ENCODE measurements at regions not wholly inside any gene's neighbourhood (a gene's known extent, or its start where the extent isn't known, plus 50 kb on each side); places are given as distances from the start of the nearest gene placed in this dataset.

- Histone ChIP-seq H2AFZ (ENCODE audit: low read depth, low read length) (no peak overlapping the region), H3K27me3 (ENCODE audit: control insufficient read depth in 2 of 2, insufficient read depth in 2 of 2, low read length in 2 of 2) (no peaks in the 10 kb centered on the region), H3K9me1 (ENCODE audit: control insufficient read depth, insufficient read depth, low read length) (no peaks in the 10 kb centered on the region), H3K4me1 (replicated peaks in 1 of 2; ENCODE audit: control insufficient read depth in 2 of 2, insufficient read depth in 2 of 2, low read length in 2 of 2) (no peaks in the 10 kb centered on the region), H3K9ac (ENCODE audit: insufficient read depth in 1 of 2, low read depth in 2 of 2, low read length in 2 of 2) (no peak overlapping the region), H3K79me2 (ENCODE audit: control insufficient read depth, insufficient read depth, low read length) (no peaks in the 10 kb centered on the region), H3K9me3 (replicated peaks; ENCODE audit: control insufficient read depth, insufficient read depth, low read depth, low read length) (no peaks in the 10 kb centered on the region), H3K4me3 (no peak overlapping the region), H3K27ac (ENCODE audit: extremely low read depth, low read depth, low read length) (no peak overlapping the region), H3K4me2 (ENCODE audit: insufficient read depth, low read length) (no peak overlapping the region), H3K36me3 (ENCODE audit: control insufficient read depth, insufficient read depth, low read length) (no peaks in the 10 kb centered on the region), H4K20me1 (replicated peaks; ENCODE audit: control insufficient read depth, insufficient read depth, low read length) (no peaks in the 10 kb centered on the region)
- DNase-seq (ENCODE audit: extremely low read depth in 1 of 4, low spot score in 3 of 4) (no peak), FAIRE-seq (no peak), ATAC-seq (no peak)
- TF ChIP-seq MCM3 (IDR thresholded peaks at IDR 0.05) (no peak), MITF (IDR thresholded peaks at IDR 0.05) (no peak), ASH1L (IDR thresholded peaks at IDR 0.05; ENCODE audit: borderline replicate concordance, low read depth, partially characterized antibody) (no peak), NCOA4 (IDR thresholded peaks at IDR 0.05; ENCODE audit: partially characterized antibody) (no peak), ZNF197 (CRISPR knock-in tag; IDR thresholded peaks at IDR 0.05; ENCODE audit: low read depth) (no peak), NEUROD1 (IDR thresholded peaks at IDR 0.05; ENCODE audit: borderline replicate concordance, low read depth, low read length, partially characterized antibody) (no peak), SUPT5H (IDR thresholded peaks at IDR 0.05) (no peak), HSF4 (CRISPR knock-in tag; IDR thresholded peaks at IDR 0.05; ENCODE audit: borderline replicate concordance) (no peak), ZNF277 (CRISPR knock-in tag; IDR thresholded peaks at IDR 0.05; ENCODE audit: borderline replicate concordance) (no peak), MCM5 (IDR thresholded peaks at IDR 0.05; ENCODE audit: low read depth) (no peak), POLR2AphosphoS2 (IDR thresholded peaks at IDR 0.05; ENCODE audit: low read length) (no peak), RAD21 (CRISPR knock-in tag; conservative IDR thresholded peaks at IDR 0.05 in 1 of 2, IDR thresholded peaks at IDR 0.05 in 1 of 2) (no peak), ETV5 (CRISPR knock-in tag; IDR thresholded peaks at IDR 0.05; ENCODE audit: low read depth) (no peak)
- ChIA-PET POLR2A (no interaction called here), CTCF (ENCODE audit: low intra/inter-chr PET ratio) (no interaction called here)
- BruUV-seq (replicated peaks) = no TSS peak
- intact Hi-C loops (cut with micrococcal nuclease) = no loop called here
- in situ Hi-C loops (cut with MboI) = no loop called here
- 0% methylated on average over 2 of the region's 2 CpGs for WGBS (ENCODE audit: insufficient coverage, low coverage, missing lambda C conversion rate)
Measured at GRCh38 chr13:88601949-88602348, 930.8 kb downstream of the SLITRK5 start.

All from K562 (cell line).